NCI-H526 treated with DMSO at 0.1 percent for 48 hours (cell line): ENCODE measurements at regions not wholly inside any gene's neighbourhood (a gene's known extent, or its start where the extent isn't known, plus 50 kb on each side); places are given as distances from the start of the nearest gene placed in this dataset.
"Not testable (repeated sequence)": the region's sequence is repeated elsewhere in the genome, so short reads cannot be mapped to it uniquely, and the experiment has no call there.

Experiments
- DNase-seq: peaks from one replicate; lab custom pipeline; 2025; lab: John Stamatoyannopoulos, UW

DNA sequence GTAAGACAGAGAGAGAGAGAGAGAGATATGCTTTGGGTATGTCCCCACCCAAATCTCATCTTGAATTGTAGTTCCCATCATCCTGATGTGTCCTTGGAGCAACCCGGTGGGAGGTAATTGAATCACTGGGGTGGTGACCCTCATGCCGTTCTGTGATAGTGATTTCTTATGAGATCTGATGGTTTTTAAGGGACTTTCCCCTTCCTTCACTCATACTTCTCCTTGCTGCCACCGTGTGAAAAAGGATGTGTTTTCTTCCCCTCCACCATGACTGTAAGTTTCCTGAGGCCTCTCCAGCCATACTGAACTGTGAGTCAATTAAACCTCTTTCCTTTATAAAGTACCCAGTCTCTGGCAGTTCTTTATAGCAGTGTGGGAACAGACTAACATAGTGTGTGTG is 60.3 kb downstream of the EOMES start:
- DNase-seq = no peak

DNA sequence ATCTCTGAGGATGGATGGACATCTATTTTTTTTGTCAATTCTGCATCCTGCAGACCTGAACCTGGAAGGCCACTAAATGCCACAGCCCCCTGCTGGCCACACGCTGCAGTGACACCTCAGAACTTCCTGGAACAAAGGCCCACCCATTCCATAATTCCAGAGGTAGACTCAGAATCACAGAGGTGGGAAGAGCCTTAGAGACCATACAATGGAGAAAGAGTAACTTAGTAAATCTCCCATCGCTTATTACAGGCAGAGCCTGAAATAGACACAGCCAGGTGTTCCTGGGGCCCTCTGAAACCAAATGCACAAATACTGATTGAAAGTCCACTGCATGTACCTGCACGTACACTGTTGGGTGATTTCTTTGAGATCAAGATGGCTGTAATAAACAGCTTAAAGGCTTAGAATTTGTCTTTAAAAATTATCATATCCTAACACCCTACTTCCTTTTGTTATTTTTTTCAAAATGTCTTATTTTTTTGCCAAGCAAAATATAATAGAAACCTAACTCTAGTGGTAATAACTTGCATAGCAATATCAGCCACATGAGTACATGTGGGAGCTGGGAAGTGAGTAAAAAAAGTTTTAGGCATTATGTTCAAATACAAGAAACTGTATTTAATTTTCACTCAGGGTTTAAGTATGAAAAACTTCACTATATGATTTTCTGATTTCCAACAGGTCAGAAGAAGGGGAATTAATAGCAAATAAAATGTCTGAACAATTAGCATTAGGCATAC is 62.7 kb downstream of the EOMES start:
- peak; percentile 7 for DNase-seq

DNA sequence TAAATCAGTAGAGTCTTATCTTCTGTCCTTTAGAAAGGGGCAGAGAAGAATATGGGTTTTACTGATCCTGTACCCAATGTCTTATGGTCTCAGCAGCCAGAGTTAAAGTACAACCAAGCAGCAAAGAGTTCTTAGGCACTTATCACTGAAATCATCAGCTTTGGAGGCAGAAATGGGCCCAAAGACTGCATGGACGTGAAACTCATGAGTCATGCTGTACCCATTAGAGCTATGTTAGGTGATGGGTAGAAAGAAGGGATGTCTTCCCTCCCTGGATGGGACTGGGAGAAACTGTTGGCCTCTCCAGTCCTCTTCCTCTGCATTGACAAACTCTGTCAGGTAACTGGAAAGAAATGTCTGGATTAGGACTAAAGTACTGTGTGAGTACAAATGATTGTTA is 63.4 kb downstream of the EOMES start:
- DNase-seq = no peak

DNA sequence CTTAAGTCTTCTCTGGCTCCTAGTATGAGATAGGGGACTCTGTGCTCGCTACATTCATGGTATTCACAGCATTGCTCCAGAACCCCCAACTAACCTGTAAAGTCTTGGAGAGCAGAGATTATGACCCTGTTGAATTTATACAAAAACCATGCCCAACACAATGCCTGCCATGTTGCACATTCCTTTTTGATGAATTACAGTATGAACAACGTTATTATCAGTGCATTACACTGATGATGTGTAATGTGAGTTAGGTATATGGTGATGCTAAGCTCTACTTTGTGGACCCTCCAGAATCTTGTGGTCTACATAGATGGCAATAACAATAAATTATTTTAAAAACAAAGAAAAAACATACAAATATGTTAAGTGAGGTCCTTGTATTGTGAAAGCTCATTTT is 64.3 kb downstream of the EOMES start:
- DNase-seq = no peak

DNA sequence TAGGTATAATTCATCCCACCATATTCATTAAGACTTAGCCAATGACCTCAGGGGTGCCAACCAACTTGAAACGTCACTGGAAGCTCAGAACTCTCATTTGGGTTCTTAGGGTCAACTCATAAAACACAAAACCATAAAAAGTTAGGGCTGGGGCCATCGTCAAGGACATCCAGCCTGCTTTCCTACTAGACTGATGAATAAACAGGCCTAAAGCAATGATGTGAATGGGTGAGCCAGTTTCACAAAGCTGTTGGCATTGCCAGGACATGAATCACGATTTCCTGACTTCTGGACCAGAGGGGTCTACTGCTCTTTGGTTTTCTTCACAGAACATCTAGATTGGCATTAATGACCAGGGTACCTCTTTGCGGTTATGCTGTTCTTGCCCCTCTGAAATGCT is 64.7 kb downstream of the EOMES start:
- no peak for DNase-seq

DNA sequence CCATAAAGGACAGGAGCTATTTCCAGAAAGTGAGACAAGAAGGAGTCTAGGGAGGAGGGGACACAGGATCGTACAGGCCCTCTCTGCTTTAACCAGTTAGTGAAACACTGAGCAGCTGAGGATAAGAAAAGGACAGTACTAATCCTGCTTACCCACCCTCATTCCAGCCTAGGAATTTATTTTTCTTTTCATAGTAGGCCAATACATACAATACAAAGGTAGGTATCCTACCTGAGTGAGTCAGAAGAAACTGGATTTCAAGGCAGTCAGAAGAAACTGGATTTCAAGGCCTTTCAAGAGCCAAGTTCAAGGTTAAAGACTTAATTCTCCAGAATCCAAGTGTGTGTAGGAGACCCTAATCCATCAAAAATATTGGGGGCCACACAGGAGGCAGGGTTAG is 65.3 kb downstream of the EOMES start:
- no peak for DNase-seq

DNA sequence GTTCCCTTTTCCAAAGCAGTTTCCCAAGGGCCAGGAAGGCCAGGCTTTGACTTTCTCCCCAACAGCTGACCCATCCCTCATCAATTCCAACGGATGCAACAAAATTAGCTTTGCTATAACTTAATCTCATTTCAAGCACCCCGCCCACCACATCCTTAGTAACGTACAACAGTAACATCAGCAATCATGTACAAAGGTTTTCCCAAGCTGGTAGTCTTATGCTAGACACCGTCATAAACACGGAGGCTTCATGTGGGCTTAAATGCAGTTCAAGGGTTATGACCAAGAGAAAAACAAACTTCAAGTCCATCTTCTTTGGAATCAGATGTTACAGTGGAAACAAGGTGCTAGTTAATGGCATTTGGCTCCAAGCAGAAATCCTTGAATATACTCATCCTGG is 66.6 kb downstream of the EOMES start:
- no peak for DNase-seq

DNA sequence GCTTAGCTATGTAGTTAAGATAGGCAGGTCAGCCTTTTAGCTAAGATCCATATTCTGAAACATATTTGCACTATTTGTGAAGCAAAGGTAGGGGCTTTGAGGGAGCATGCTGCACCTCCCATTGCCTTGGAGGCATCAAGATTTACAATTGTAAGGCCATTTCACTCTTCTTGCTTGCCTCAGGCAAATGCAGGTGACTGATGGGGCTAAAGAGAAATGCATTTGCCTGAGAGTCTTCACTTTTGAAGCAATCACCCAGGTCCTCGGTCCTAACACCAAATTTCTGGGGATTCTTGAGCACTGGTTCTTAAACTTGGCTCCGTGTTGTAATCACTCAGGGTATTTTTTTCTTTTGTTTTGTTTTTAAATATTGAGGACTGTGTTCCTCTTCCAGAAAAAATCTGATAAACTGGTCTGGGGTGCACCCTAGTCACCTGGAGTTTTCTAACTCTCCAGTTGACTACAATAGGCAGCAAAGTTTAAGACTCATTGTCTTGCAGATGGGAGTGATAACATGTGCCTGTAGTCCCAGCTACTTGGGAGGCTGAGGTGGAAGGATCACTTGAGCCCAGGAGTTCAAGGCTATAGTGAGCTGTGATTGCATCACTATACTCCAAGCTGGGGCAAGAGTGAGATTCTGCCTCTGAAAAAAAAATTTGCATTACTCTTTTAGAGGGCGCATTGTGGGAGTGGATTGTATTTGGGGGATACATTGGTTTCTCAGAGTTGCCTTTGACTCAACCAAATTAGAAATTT is 68.1 kb downstream of the EOMES start:
- no peak for DNase-seq

DNA sequence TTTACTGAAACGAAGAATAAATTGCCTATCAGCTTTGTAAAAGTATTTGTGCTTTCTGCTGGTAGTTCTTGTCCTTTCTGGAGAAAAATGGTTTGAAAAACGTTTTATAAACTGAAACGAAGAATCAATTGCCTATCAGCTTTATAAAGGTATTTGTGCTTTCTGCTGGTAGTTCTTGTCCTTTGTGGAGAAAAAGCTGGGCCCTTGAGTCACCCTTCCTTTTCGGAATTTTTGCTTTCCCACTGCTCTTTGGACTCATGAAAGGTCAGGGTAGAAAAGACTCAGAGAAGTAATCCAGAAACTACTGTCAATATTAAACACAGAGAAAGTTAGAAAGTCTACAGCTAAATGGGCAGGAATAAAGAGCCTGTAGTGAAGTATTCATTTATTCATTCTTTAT is 72.8 kb downstream of the EOMES start:
- no peak for DNase-seq

DNA sequence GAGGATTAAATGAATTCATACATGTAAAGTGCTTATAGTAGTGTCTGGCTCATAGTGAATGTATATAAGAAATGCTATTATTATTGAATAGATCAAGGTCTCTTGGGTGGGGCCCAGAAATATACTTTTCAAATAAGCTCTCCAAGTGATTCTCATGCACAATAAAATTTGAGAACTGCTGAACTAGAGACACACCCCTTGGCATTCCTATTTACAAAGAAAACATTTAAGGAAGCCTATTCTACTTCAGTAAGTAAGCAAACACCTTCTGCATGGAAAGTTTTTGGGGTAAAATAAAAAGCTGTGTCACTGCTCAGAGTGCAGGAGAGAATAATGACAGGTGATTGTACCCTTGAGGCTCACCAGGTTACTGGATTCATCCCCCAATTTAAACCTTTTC is 75.2 kb downstream of the EOMES start:
- no peak for DNase-seq

DNA sequence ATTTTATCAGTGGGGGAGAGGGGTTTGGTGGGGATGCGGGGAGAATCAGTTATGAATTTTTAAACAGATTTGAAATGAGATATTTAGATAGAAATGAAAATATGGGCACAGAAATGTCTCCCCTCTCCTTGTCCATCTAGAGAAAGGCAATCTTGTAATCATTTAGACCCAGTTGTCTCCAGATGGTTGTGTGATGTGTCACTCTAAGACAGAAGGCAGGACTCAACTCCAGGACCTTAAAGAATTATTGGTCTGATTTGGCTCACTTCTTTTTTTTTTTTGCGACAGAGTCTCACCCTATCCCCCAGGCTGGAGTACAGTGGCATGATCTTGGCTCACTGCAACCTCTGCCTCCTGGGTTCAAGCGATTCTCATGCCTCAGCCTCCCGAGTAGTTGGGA is 77.2 kb downstream of the EOMES start:
- no peak for DNase-seq

DNA sequence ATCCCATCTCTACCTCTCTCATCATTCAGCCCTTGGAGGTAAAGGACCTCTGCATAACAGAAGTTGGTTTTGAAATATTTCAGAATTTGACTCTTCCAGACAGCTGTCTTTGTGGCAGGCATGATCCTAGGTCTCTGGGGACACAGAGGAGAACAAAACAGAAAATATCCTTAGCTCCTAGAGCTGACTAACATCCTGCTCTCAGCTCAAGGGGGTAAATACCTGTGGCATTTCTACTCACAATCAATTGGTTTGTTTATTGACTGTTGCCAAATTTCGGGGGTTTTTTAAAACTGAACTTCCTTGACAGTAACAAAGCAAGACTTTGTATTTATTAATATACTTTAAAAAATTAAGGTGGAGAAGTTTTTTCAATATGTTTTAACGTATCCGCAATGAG is 78.8 kb downstream of the EOMES start:
- no peak for DNase-seq

DNA sequence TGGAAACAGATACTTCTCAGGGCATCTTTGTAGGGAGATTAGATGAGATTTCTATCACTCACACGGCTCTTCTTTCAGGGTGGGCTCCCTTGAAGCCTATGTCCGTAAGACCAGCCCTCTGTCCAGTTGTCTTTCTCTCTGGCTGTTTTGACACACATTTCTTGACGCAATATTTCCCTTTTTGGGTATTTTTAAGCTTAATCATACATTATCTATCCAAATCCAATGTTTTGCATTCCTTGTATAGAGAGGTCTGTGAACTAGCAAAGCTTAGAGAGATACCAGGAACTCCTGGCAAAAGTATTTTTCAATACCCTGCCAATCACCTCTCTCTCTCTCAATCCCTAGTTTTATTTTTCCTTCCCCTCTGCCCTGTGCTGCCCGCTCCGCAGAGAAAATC is 79.3 kb downstream of the EOMES start:
- no peak for DNase-seq

DNA sequence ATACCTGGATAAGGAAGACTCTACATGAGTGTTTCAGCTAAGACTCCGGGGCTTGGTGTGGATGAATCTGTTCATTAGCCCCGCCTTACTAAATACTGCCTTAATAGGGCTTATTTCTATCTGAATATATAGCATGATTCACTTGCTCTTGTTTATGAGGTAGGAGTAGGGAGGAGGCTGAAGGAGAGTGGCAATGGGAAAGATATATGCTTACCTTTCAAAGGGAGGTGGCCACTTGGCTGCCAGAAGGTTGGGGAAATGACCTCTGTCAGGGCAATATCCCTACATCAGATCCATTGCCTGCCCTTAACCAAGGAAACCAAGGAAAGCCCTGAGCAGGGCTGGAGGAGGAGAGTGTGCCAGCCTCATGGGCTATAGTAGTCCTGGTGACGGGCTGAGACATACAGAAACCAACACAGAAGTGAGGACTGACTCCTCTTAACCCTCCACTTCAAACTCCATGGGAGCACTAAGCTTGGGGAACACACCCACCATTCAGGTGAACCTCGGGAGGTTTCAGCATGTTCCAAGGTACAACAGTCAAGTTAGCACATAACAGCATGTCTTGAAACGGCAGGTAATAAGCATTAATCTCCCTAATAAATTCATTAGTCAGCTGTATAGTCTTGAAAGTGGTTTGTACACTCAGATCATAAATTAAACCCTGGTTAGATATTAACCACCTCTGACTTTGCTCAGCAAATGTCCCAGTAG is 80.1 kb downstream of the EOMES start:
- DNase-seq = no peak

DNA sequence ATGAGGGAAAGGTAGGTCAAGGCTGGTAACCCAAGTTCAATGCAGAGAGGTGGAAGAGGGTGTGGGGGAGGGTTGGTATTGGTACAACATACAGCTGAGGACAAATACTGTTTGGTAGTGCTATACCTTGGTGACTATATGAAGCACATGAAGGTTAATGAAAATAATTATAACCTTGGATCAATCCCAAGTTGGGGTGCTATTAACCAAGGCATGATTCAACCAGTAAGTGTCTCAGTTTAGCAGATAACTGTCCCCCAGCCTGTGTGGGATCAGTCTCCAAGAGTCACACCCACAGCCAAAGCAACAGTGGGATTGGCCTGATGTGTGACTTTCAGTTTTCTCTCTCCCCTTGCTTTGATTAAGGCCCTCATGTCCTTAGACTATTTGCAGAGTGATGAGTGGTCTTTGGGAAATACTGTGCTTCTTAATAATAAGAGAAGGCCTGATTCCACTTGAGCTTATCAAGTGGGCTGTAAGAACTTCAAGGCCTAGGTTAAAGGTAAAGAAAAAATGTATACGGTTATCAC is 80.8 kb downstream of the EOMES start:
- no peak for DNase-seq

DNA sequence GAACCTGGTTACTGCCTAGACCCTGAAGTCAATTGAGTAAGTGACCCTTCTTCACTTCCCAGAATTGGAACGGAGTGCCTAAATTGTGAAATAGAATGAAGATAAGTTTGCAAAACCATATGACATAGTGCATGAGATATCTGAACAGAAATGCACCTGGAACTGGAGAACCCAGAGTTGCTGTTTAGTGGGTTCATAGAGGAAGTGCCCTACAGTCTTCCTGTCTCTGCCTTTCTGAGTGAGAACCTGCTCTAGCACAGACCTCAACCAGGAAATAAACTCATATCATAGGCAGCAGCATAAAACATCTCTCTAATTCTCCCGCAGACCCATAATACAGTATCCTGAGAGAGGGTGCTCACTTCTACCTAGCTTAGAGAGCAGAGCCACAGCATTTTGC is 82.9 kb downstream of the EOMES start:
- DNase-seq = no peak

DNA sequence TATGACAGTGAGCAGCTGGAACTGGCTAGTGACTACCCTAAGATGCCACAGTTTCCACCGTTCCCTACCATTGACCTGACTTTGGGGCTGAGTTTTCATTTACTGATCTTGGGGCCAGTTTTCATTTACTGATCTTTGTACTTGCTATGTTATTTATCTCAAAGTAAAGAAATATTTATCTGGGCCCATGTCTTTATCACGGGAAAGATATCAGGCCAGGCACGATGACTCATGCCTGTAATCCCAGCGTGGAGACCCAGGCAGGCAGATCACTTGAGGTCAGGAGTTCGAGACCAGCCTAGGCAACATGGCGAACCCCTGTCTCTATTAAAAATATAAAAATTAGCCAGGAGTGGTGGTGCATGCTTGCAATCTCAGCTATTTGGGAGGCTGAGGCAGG is 83.5 kb downstream of the EOMES start:
- DNase-seq = no peak

DNA sequence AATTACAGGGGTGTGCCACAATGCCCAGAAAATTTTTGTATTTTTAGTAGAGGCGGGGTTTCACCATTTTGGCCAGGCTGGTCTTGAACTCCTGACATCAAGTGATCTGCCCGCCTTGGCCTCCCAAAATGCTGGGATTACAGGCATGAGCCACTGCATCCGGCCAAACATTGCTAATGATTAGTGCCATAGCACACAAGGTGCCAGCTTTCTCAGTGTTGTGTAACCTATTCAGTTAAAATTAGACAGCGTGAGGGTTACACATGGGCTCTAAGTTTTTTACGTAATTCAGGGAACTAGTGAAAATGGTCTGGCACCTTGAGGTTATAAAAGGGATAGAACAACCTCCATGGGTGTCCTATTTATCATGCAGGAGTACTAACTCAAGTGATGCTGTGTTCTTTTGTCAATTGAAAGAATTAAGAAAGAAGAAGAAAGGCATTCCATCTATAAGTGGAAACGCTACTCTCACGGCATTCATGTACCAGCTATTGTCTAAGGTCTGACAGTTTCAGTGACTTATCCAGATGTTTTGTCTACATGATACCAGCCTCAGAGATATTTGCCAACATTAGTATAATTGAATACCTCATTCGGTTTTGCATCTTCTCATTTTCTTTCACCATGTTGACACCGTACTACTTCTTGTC is 84.7 kb downstream of the EOMES start:
- no peak for DNase-seq

DNA sequence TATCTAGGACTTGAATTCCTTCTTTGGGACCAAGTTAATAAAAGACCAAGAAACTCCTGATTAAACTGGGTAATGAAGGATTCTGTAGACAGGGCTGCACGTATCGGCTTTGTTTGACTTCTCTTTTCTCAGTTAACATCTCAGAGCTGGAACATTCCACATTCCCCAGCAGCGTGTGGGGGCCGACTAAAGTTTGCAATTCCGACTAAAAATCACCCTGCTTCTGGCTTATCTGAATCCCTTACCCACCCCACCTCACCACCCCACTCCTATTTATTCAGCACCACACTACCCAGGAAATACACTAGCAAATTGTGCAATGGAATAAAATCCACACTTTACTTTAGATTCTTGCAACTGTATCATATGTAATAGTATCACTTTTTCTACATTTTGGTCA is 87.1 kb downstream of the EOMES start:
- not testable (repeated sequence) for DNase-seq

DNA sequence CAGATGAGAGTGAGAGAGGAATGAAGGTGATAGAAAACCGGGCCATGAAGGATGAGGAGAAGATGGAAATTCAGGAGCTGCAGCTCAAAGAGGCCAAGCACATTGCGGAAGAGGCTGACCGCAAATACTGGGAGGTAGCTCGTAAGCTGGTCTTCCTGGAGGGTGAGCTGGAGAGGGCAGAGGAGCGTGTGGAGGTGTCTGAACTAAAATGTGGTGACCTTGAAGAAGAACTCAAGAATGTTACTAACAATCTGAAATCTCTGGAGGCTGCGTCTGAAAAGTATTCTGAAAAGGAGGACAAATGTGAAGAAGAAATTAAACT is 88.9 kb downstream of the EOMES start:
- DNase-seq = no peak

DNA sequence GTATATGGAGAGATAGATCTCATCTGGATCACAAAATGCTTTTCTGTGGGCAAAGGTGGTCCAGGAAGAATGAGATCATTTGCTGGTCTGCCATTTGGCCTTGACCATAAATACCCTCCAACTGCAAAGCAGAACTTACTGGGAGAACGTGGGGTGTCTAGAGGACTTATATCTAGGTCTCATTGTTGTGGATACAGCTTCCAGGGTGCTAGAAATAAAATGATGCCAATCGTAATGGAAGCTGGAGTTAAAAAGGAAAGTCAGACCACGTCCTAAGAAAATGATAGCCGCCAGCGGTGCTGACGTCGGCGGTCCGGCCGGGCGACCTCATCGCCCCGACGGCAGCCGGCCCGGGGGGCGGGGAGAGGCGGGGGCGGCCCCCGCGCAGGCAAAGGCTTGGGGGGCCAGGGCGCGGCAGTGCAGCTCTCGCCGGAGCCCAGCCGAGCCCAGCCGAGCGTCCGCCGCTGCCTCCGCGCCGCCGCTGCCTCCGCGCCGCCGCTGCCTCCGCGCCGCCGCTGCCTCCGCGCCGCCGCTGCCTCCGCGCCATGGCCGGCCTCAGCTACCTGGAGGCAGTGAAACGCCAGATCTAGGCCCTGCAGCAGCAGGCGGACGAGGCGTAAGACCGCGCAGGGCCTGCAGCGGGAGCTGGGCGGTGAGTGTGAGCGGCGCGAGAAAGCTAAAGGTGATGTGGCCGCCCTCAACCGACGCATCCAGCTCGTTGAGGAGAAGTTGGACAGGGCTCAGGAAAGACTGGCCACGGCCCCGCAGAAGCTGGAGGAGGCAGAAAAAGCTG is 89.5 kb downstream of the EOMES start:
- peak; percentile 18 for DNase-seq

DNA sequence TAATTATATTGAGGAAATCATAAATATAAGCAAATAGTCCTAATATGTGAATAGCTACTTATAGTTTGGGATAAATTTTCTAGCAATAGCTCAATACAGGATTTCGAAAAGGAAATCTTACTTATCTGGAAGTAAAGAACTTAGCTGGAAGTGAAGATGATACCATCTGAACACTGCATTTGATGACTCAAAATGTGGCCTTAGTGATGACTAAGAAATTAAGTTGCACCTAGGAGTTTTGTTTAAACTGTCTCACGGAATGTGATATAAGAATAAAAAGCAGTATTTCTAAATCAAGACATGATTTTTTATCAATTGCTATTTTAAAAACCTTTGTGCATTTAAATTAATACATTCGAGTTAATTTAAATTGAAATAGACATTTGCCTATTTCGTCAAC is 91.2 kb downstream of the EOMES start:
- no peak for DNase-seq
